ENCODE measurements at regions not wholly inside any gene's neighbourhood (a gene's known extent, or its start where the extent isn't known, plus 50 kb on each side); places are given as distances from the start of the nearest gene placed in this dataset.

GRCh38 chr11:115930886-115931547, 426.8 kb upstream of the CADM1 start:
- no peak for DNase-seq (ENCODE audit: low read depth in 2 of 2)

DNA sequence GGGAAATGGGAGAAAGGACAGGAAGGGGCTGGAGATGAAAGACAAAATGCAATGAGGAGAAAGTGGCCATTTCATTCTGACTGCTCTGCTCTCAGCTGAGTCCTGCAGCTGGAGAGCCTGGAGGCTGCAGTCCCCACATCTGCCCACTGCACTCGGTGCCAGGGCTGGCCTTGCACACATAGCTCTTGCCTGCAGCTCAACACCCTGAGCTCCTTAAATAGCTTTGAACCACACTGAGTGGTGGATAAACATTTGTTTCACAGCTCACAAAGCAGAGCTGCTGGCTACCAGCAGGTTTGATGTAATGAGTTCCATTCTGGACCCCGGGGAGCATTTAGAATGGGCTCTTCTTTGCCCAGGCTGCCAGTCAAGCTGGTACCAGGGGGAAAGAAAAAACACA, 426.1 kb upstream of the CADM1 start:
- no peak for DNase-seq (ENCODE audit: low read depth in 2 of 2)

GRCh38 chr11:115929618-115930129, 425.5 kb upstream of the CADM1 start:
- DNase-seq (ENCODE audit: low read depth in 2 of 2): no peak

GRCh38 chr11:115928811-115929210, 424.6 kb upstream of the CADM1 start:
- DNase-seq (ENCODE audit: low read depth in 2 of 2): no peak

GRCh38 chr11:115927823-115928329, 423.7 kb upstream of the CADM1 start:
- DNase-seq (ENCODE audit: low read depth in 2 of 2): no peak

DNA sequence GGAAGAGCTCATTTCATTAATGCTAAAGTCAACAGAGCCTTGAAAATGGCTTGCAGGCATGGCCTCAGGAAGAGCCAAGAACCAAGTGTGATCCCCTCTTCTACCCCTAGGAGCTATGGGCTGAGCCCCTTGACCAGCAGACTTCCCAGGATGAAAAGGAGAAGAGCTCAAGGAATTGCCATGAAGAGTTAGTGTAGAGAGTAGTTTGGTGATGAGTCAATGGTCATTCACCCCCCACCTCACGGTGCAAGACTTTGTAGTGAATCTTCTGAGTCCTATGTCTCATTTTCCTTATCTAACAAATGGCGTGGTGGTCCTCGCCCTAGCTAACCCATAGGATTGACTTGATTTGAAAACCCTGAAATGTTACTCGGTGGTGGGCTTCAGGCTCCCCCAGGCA, 422.4 kb upstream of the CADM1 start:
- no peak for DNase-seq (ENCODE audit: low read depth in 2 of 2)

DNA sequence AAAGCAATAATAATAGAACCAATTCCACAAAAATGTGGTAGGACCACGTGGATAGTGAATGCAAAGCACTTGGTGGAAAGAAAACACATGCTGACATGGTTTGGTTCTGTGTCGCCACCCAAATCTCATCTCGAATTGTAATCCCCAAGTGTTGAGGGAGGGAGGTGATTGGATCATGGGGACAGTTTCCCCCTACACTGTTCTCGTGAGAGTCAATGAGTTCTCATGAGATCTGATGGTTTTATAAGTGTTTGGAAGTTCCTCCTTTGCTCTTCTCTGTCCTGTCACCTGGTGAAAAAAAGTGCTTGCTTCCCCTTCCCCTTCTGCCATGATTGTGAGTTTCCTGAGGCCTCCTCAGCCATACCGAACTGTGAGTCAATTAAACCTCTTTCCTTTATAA, 421.9 kb upstream of the CADM1 start:
- DNase-seq (ENCODE audit: low read depth in 2 of 2): no peak

DNA sequence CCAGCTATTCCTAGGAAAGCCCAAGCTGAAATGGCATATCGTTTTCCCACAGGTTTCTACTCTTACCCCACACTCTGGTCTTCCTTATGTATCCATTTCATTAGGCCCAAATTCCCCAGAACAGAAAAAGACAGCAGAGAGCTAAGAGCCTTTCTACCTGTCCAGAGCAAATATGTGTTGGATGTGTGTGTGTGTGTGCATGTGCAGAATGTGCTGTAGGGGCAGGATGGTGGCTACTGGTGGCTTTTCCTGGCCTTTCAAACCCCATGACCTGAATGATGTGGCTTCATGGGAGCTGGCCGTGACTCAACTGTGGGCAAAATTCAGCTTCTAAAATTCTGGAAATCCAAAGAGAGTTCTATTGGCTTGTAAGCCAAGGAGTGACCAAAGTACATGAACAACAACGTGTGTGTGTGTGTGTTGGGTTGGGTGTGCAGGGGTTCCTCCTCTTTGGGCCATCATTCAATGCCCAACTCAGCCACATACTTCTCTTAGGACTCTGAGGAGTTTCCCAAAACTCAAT, 421.4 kb upstream of the CADM1 start:
- DNase-seq (ENCODE audit: low read depth in 2 of 2): no peak

GRCh38 chr11:115924744-115925567, 420.7 kb upstream of the CADM1 start:
- no peak for DNase-seq (ENCODE audit: low read depth in 2 of 2)

GRCh38 chr11:115922876-115923275, 418.7 kb upstream of the CADM1 start:
- DNase-seq (ENCODE audit: low read depth in 2 of 2): no peak

GRCh38 chr11:115921986-115922385, 417.8 kb upstream of the CADM1 start:
- no peak for DNase-seq (ENCODE audit: low read depth in 2 of 2)

GRCh38 chr11:115921540-115921939, 417.3 kb upstream of the CADM1 start:
- no peak for DNase-seq (ENCODE audit: low read depth in 2 of 2)

- DNase-seq (ENCODE audit: low read depth in 2 of 2): no peak
Observed at GRCh38 chr11:115920841-115921480, 416.7 kb upstream of the CADM1 start.

- DNase-seq (ENCODE audit: low read depth in 2 of 2): no peak
Observed at GRCh38 chr11:115920092-115920461, 415.9 kb upstream of the CADM1 start.

DNA sequence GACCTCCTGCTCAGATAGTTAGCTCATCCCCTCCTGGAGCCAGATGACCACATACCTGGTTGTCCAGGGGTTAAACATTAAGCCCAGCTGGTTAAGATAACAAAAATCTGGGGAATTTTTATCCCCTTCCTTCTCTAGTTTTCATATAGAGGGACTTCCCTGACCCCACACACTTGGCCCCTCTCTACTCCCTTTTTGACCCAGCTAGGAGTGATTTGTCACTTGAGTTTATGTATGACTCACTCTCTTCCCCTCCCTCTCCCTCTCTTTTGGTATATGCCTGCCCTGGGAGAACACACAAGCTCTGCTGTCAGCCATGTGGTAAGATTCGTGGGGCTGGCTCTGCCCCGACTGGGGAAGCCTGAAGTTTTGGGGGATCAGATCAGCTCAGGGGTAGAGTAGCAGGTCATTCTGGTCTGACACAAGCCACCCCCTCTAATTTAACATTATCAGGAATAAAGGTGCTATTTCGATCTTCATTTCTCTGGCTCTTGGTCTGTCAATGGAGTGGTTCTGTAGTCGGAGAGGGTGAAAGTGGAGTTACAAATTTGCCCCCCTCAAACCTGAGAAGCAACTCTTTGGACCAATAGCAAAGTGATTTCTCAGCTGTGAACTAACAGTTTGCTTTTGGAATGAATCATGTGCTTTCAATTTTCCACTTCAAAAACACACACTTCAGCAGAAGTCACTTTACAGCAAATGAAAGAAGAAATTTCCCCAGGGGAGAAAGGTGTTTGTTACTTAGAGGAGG, 415.3 kb upstream of the CADM1 start:
- DNase-seq (ENCODE audit: low read depth in 2 of 2): no peak

DNA sequence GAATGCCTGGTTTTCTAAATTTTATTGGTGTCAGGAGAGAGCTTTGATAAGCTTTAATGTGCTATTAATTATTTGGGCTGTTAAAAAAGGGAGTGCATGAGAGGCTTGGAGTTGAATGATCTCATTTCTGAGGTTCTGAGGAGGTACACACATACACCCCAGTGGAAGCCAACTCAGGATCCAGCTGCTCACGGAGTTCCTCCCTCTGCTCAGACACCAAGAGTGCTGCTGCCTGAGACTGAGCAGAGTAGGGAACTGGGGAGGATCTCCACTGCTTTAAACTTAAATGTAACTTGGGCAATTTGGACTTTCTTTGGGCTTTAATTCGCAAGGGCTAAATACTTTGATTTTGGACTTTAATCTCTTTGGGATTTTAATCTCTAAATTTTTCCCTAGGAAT, 414.4 kb upstream of the CADM1 start:
- no peak for DNase-seq (ENCODE audit: low read depth in 2 of 2)

DNA sequence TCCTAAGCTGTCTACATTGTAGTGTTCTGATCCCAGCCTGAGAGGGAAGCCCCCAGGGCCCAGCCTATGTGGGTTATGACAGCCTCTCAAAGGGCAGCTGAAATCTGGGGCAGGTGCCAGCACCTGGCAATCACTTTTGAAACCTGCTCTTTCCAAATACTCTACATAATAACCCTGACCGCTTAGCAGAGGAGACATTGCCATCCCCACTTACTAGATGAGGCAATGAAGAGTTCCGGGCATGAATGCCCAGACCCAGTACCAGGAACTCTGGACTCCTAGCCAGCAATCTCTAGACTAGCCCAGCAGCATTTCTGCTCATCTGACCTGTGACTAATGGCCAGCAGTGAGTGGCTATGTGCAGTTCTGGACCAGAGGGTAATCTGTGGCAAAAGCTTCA, 412.4 kb upstream of the CADM1 start:
- DNase-seq (ENCODE audit: low read depth in 2 of 2): no peak

DNA sequence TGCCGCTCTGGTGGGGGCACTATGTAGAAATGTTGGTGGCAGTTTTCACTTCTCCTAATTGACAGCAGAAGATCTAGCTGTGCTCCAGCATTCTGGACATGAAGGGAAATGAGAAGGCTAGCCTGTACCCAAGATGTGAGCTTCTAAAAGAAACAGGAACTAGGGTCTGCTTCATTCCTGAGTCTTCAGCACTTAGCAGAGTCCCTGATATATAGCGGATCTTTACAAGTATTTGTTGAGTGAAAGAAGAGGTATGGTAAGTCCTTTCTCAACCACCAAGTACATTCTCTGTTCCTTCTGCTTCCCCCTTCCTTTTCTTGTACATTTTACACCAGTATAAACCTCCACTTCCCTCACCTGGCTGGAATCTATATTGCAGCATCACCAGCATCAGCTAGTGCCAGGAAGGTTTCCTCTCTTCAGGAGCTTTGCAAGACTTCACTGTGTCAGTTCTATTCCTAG, 408.3 kb upstream of the CADM1 start:
- DNase-seq (ENCODE audit: low read depth in 2 of 2): no peak

- no peak for DNase-seq (ENCODE audit: low read depth in 2 of 2)
Observed at GRCh38 chr11:115911613-115912346, 407.6 kb upstream of the CADM1 start.

- DNase-seq (ENCODE audit: low read depth in 2 of 2): no peak
Observed at GRCh38 chr11:115910379-115910778, 406.2 kb upstream of the CADM1 start.

DNA sequence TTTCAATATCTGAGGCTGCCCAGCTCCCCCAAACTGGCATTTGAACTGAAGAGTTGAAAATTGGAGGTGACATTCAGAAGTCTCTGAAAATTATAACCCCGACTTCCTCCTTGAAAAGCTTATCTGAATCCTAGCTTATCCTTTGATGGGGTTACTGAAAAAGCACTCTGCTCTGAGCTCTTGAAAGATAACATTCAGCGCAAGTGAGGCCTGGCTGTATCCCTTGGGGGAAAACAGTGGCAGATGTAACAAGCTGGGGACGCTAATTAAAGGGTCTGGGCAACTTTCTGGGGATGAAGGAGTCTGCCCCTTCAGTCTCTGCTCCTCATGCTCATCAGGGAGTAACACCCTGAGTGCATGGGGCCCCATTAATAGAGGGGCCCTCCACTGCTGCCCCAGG, 402.0 kb upstream of the CADM1 start:
- no peak for DNase-seq (ENCODE audit: low read depth in 2 of 2)

Measured in stimulated activated CD4-positive, alpha-beta T cell treated with anti-CD3 and anti-CD28 coated beads, Interleukin-1b, Interleukin-23, amount 100 ng/mL, for 4 hours (primary cell).